PC-9 (cell line): ENCODE measurements at regions not wholly inside any gene's neighbourhood (a gene's known extent, or its start where the extent isn't known, plus 50 kb on each side); places are given as distances from the start of the nearest gene placed in this dataset.
"Not testable (repeated sequence)": the region's sequence is repeated elsewhere in the genome, so short reads cannot be mapped to it uniquely, and the experiment has no call there.

Experiments
- BruUV-seq: library from RNA; stranded (reverse); fragments of 400-500 nt; replicated peaks from 2 replicates; lab custom pipeline; 2021; lab: Mats Ljungman, UMichigan
- CTCF ChIA-PET: fragments of 300-600 bp; sonication (Branson Sonifier 250); formaldehyde crosslinking; loops from one replicate; lab custom pipeline; 2022; ENCODE audit warnings: antibody characterized with exemption; lab: Charles Lee
- POLR2A ChIA-PET: fragments of 300-600 bp; sonication (Branson Sonifier 250); formaldehyde crosslinking; loops from one replicate; lab custom pipeline; 2022; ENCODE audit warnings: antibody characterized with exemption; ENCODE audit not compliant: unreplicated experiment; lab: Charles Lee
- DNase-seq, 2 experiments: peaks; one replicate each; pipeline versions ENCODE4 v3.0.0 to v3.0.0-alpha.2; 2015 to 2022; ENCODE audit warnings: mixed read lengths in 1 of 2
- H2AFZ ChIP-seq: fragments of 200-600 bp; sonication (generic); 2 replicates; pipeline ENCODE4 v1.8.1; 2017; ENCODE audit warnings: antibody characterized with exemption
- H3F3A ChIP-seq: fragments of 200-600 bp; sonication (generic); 2 replicates; pipeline ENCODE4 v1.8.1; 2017; ENCODE audit warnings: antibody characterized with exemption, mild to moderate bottlenecking, low read depth; ENCODE audit not compliant: insufficient read depth
- H3K27ac ChIP-seq: fragments of 200-600 bp; sonication (generic); 2 replicates; pipeline ENCODE4 v1.6.1; 2016; ENCODE audit warnings: mixed run types
- H3K27me3 ChIP-seq: fragments of 200-600 bp; sonication (generic); 2 replicates; pipeline ENCODE4 v1.6.1; 2016; ENCODE audit warnings: low read depth, mixed run types; ENCODE audit not compliant: insufficient read depth
- H3K36me3 ChIP-seq: fragments of 200-600 bp; sonication (generic); 2 replicates; pipeline ENCODE4 v1.6.1; 2016; ENCODE audit warnings: low read depth, mixed run types
- H3K4me1 ChIP-seq: fragments of 200-600 bp; sonication (generic); replicated peaks from 2 replicates; pipeline ENCODE4 v1.6.1; 2016; ENCODE audit warnings: mixed run types; ENCODE audit not compliant: insufficient read depth
- H3K4me2 ChIP-seq: fragments of 200-600 bp; sonication (generic); 2 replicates; pipeline ENCODE4 v1.6.1; 2017; ENCODE audit warnings: mixed run types
- H3K4me3 ChIP-seq: fragments of 200-600 bp; sonication (generic); 2 replicates; pipeline ENCODE4 v1.6.1; 2016; ENCODE audit warnings: mixed run types
- H3K79me2 ChIP-seq: fragments of 200-600 bp; sonication (generic); 2 replicates; pipeline ENCODE4 v1.6.1; 2017; ENCODE audit warnings: low read depth, mixed run types
- H3K9me2 ChIP-seq: fragments of 200-600 bp; sonication (generic); 2 replicates; pipeline ENCODE4 v1.8.1; 2017; ENCODE audit warnings: mild to moderate bottlenecking; ENCODE audit not compliant: insufficient read depth
- H3K9me3 ChIP-seq: fragments of 200-600 bp; sonication (generic); 2 replicates; pipeline ENCODE4 v1.8.1; 2016; ENCODE audit warnings: low read depth; ENCODE audit not compliant: insufficient read depth
- H4K20me1 ChIP-seq: fragments of 200-600 bp; sonication (generic); 2 replicates; pipeline ENCODE4 v1.8.1; 2017; ENCODE audit not compliant: insufficient read depth
- intact Hi-C: fragments of 100-400 bp; cut with micrococcal nuclease; formaldehyde crosslinking; loops from one replicate; pipeline ENCODE4 v1.10.0; 2022; ENCODE audit not compliant: unreplicated experiment
- TF ChIP-seq, protein P1 (sequence below): fragments of 200-600 bp; sonication (generic); conservative IDR thresholded peaks from 2 replicates; pipeline ENCODE4 v1.6.1; 2017; ENCODE audit warnings: mixed run types, antibody characterized with exemption, mild to moderate bottlenecking, moderate library complexity

DNA sequence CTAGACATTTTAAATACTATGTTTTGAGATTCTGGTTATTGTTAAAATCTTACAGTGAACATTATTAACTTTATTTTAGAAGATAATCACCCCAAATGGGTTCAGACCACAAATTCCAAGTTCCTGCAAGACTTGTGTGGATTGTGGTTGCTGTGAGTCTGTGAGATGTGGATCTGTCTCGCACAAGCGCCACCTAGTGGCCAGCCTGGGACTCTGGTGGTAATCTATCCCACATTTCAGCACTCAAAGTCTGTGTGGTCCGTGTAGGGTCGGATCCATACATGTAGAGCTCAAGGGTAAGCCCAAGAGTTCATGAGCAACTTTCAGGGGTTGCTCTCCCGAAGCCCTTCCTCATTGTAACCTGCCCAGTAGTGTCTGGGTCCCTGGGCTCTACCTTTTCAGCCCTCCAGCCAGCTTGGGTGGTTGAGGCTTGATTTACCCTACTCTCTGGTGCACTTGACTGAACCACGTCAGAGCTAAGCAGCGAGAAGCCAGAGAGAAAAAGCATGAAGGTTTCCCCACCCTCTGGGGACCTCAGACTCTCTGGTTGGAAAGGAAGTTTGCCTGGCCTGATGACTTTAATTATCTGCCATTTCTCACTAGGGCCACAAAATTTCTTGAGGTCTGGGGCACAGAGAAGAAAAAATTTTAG is 129.2 kb downstream of the ARHGAP11B start:
- H3K4me2 ChIP-seq, H3K27ac ChIP-seq, intact Hi-C loops, H3F3A ChIP-seq, H3K9me3 ChIP-seq, H4K20me1 ChIP-seq, BruUV-seq, H3K79me2 ChIP-seq, H3K27me3 ChIP-seq, CTCF ChIA-PET, H2AFZ ChIP-seq, H3K4me1 ChIP-seq, H3K36me3 ChIP-seq, H3K4me3 ChIP-seq, H3K9me2 ChIP-seq, POLR2A ChIA-PET: not testable (repeated sequence)
- TF ChIP-seq, protein P1, sequence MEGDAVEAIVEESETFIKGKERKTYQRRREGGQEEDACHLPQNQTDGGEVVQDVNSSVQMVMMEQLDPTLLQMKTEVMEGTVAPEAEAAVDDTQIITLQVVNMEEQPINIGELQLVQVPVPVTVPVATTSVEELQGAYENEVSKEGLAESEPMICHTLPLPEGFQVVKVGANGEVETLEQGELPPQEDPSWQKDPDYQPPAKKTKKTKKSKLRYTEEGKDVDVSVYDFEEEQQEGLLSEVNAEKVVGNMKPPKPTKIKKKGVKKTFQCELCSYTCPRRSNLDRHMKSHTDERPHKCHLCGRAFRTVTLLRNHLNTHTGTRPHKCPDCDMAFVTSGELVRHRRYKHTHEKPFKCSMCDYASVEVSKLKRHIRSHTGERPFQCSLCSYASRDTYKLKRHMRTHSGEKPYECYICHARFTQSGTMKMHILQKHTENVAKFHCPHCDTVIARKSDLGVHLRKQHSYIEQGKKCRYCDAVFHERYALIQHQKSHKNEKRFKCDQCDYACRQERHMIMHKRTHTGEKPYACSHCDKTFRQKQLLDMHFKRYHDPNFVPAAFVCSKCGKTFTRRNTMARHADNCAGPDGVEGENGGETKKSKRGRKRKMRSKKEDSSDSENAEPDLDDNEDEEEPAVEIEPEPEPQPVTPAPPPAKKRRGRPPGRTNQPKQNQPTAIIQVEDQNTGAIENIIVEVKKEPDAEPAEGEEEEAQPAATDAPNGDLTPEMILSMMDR, result peak; percentile 50
- peak in 1 of 2 experiments; percentile 45 for DNase-seq

DNA sequence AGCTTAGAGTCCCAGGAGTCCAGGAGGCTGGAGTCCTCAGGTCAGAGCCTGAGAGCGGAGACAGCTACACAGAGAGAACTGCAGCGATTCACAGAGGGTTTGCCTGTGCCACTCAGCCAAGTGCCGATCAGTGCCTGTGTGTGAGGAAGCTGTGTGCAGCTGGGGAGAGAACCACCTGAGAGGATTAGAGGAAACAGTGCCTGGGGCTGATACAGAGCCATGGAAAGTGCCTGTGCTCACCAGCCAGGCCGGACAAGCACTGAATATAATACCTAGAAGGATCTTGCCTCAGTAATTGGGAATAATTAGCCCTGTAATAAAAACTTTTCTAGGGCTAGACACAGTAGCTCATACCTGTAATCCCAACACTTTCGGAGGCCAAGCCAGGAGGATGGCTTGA is 134.7 kb downstream of the ARHGAP11B start:
- intact Hi-C loops, CTCF ChIA-PET, H3K9me3 ChIP-seq, H3K79me2 ChIP-seq, H3F3A ChIP-seq, H3K4me1 ChIP-seq, H3K9me2 ChIP-seq, DNase-seq, H3K27me3 ChIP-seq, H3K4me3 ChIP-seq, H2AFZ ChIP-seq, POLR2A ChIA-PET, H3K4me2 ChIP-seq, H3K27ac ChIP-seq, H3K36me3 ChIP-seq, H4K20me1 ChIP-seq, BruUV-seq: not testable (repeated sequence)

DNA sequence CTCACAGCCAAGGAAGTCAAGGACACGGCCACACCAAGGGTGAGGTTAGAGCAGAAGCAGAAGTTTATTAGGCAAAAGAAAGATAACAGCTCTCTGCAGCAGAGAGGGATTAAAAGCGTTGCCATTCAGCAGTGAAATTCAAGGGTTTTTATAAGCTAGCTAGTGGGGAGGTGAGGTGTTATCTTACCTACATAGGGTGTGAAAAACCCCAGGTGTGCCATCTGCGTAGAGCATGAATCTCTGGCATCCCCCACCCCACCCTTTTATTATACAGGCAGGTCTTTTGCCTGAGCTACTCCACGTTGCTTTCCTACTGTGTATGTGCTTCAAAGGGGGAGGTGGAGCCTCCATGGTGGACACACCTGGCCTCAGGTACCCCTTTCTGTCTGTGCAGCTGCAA is 135.4 kb downstream of the ARHGAP11B start:
- H2AFZ ChIP-seq, H4K20me1 ChIP-seq, CTCF ChIA-PET, BruUV-seq, H3K4me2 ChIP-seq, H3K9me2 ChIP-seq, H3K79me2 ChIP-seq, H3K27ac ChIP-seq, H3K4me1 ChIP-seq, H3K9me3 ChIP-seq, H3F3A ChIP-seq, H3K36me3 ChIP-seq, H3K4me3 ChIP-seq, POLR2A ChIA-PET, intact Hi-C loops, H3K27me3 ChIP-seq, DNase-seq: not testable (repeated sequence)

DNA sequence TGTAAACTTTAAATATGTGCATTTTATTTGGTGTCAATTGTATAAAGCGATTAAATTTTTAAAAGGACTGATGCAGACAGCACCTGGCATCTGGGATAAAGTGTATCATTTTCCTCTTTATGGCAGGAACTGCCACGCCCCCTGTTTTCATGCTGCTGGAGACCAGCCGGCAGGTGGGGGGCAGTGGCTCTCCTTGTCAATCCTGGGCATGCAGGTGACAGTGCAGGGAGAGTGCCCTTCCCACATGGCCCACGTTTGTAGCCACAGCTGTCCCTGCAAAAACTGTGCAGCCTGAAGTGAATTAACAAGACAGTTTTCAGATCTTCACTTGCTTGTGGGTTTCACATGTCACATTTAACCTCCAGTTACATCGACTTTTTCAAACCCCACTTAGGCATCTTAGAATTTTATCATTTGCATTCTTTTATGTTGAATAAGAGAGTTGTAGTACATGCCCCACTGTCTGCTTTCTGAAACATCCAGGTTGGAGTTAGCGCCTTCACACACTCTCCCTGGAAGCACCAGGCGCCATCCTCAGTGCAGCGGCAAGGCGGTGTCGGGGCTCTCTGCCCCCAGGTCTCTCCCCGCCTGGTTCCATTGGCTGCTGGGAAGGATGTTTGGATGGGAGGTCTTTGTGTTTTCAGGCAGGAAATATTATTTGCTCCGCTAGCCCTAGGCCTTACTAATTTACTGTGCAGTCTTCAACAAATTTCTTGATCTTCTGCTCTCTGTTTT is 134.2 kb upstream of the FAN1 start:
- CTCF ChIA-PET, POLR2A ChIA-PET, H4K20me1 ChIP-seq, DNase-seq, H3K36me3 ChIP-seq, H3F3A ChIP-seq, H3K4me2 ChIP-seq, intact Hi-C loops, H3K79me2 ChIP-seq, H3K27me3 ChIP-seq, H3K9me2 ChIP-seq, BruUV-seq, H2AFZ ChIP-seq, H3K4me1 ChIP-seq, H3K4me3 ChIP-seq, H3K27ac ChIP-seq, H3K9me3 ChIP-seq: not testable (repeated sequence)
